H54 (cell line): ENCODE measurements at regions not wholly inside any gene's neighbourhood (a gene's known extent, or its start where the extent isn't known, plus 50 kb on each side); places are given as distances from the start of the nearest gene placed in this dataset.

Experiments used
- DNase-seq: peaks from one replicate; pipeline ENCODE4 v3.0.0; 2011; ENCODE audit warnings: low spot score, mixed read lengths; ENCODE audit not compliant: insufficient read length
- FAIRE-seq: peaks from 3 replicates; lab custom pipeline; 2011; peaks lifted over from hg19 to GRCh38; lab: Jason Lieb, UNC
- POLR2A ChIP-seq: IDR thresholded peaks from 2 replicates; pipeline ENCODE4 v1.6.1; 2011; ENCODE audit warnings: low read depth, mild to moderate bottlenecking, low read length

DNA sequence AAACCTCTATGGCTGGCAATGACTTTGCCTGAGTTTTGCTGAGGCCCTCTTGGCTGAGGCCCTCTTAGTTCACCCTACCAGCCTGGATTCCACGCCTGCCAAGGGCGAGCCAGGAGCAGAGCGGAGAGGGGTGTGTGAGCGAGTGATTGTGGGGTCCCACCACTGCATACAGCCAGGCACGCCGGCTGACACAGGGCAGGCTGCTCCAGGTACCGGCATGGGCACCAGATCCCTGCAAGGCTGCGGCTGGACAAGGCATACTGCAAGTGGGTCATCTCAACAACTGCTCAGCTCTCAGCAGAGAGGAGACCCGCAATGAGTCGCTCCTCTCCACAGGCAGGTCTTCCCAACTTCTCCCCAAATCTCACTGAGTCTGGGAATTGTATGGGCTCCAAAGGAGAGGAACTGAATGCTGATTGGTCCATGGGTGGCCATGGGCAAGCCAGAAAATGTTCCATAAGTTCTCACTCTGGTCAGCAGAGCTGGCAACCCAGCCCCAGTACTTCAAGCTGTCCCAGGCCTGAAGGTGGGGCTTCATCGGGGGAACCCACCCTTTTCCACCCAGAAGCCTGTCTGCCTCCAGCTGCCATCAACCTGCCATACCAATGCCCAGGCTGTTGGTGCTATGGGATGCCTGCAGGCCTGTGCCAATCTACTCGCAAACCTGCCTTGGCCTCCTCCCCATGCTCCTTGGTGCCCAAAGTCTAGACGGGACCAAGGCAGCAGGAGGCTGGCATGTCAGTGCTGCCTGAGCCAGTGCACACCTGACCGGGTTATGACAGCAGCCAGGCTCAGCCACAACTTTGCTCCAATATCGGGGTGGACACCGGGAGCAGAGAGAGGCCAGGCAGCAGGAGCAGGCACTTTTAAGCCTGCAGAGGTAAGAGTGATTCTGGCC, 1273.6 kb upstream of the GBE1 start:
- no peak for TF ChIP-seq POLR2A
- FAIRE-seq (no peak), DNase-seq (no peak)

DNA sequence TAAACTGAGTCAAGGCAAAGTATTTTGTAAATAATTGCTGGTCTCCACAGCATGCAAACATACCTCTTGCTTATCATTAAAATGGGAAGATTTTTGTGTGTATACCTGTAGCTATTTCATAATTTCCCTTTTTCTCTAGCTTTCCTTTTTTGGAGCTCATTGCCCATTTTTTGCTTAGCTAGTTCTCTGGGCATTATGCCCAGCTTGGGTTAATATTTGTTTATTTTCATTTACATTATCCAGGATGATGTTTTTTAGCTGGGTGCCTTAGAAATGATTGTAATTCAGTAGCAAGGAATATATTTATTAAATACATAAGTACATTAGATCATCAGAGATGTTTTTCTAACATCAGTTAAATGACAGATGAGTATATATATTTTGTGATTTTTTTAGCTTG, 1271.7 kb upstream of the GBE1 start:
- DNase-seq, result no peak
- TF ChIP-seq POLR2A, result no peak
- FAIRE-seq, result no peak

GRCh38 chr3:83023086-83023485, 1261.6 kb upstream of the GBE1 start:
- FAIRE-seq (no peak), DNase-seq (no peak)
- no peak for TF ChIP-seq POLR2A

DNA sequence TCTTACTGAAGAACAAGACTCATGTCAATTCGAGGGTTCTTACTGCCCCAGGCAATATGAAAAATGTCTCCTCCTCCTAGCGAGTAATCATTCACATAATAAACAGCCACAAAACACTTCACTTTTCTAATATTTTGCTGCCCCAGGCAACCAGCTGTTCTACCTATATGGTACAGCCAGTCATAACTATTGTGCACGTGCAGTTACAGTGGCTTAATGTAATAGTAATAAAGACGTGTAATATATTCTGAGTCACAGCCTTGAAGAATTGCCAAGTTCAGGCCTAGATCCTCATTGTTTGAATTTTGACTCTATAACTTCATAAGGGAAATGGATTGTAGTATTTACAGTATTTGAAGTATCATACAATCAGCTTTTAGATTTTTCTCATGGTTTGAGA, 1250.0 kb upstream of the GBE1 start:
- no peak for TF ChIP-seq POLR2A
- no peak for DNase-seq
- FAIRE-seq, result no peak

DNA sequence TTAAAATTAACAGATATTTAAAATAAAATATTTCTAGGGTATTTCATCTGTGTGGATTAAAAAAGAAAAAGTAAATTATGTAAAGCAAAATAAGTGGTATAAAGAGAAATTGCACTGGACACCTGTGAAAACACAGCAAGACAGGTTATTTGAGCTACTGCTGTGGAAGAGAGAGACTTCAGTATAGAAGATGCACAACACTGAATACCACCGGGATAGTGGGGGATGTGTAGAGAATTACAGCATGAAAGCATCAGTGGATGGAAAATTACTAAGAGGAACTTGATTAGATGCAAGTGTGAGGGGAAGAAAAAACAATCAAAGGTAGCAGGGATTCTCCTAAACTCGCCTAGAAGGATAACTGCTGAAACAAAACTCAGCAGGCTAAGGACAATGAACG, 1242.5 kb upstream of the GBE1 start:
- FAIRE-seq (no peak), DNase-seq (no peak)
- no peak for TF ChIP-seq POLR2A

GRCh38 chr3:83002869-83003445, 1241.5 kb upstream of the GBE1 start:
- no peak for TF ChIP-seq POLR2A
- DNase-seq (no peak), FAIRE-seq (no peak)

GRCh38 chr3:82999777-83000176, 1238.3 kb upstream of the GBE1 start:
- TF ChIP-seq POLR2A, result no peak

GRCh38 chr3:82978368-82978767, 1216.9 kb upstream of the GBE1 start:
- no peak for TF ChIP-seq POLR2A
- FAIRE-seq, result no peak

More at GRCh38 chr3:82999777-83000176, 1238.3 kb upstream of the GBE1 start:
- DNase-seq (no peak), FAIRE-seq (no peak)

DNA sequence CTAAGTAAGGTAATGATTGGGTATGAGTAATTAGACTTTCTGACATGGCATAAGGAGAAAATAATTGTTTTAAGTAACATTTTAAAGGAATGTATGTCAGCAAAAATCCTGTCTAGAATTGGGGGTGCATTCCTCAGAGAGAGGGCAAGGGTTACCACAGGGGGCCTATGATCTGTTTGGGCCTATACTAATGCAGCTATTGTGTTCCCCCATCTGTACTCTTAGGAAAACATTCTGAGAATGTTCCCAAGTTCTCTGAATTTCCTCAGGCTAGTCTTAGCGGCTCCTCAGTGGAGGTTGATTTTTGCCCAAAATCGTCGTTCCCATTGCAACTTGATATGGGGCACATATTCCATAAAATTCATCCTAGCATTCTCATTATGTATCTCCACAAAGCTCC, 1216.4 kb upstream of the GBE1 start:
- no peak for FAIRE-seq
- TF ChIP-seq POLR2A, result no peak

More at GRCh38 chr3:82978368-82978767, 1216.9 kb upstream of the GBE1 start:
- no peak for DNase-seq

DNA sequence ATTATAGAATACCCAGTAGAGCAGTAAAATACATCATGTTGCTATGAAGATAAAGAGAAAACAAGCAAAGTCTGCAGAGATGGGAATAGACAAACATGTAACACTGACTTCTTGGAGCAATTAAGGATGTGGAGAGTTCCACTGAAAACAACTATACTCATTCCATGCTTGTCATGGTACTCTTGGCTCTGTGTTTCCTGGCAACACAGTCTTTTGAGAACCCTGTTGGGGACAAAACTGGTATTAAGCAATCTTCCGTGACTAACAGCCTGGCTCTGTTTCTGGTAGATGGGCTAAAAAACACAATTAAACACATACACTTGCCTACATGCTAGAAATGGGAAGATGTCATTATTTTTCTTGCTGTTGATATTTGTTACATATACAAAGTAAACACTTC, 1212.3 kb upstream of the GBE1 start:
- FAIRE-seq, result no peak
- DNase-seq, result no peak
- TF ChIP-seq POLR2A, result no peak

More for the DNA sequence above, 1216.4 kb upstream of the GBE1 start:
- no peak for DNase-seq

- TF ChIP-seq POLR2A, result no peak
- DNase-seq (no peak), FAIRE-seq (no peak)
Observed at GRCh38 chr3:82960379-82960778, 1198.9 kb upstream of the GBE1 start.

- DNase-seq (no peak), FAIRE-seq (no peak)
- no peak for TF ChIP-seq POLR2A
Observed at GRCh38 chr3:82957696-82958095, 1196.3 kb upstream of the GBE1 start.

DNA sequence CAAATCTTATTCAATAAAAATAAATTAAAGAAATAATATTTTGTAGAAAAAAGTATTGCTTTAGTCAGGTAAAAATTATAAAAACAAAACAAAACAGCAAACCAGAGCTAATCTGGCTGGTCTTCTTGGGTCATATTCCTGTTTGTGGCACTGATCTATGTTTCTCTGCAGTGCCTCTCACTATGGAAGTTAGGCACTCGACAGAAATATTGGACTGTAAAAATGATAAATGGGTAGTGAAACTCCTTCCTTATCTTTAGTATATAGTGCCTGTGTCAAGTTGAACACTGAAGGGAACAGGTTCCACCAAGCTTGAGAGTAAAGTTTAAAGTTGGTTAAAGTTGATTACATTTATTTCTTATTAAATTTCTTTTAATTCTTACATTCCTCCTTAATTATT, 1195.6 kb upstream of the GBE1 start:
- no peak for FAIRE-seq

DNA sequence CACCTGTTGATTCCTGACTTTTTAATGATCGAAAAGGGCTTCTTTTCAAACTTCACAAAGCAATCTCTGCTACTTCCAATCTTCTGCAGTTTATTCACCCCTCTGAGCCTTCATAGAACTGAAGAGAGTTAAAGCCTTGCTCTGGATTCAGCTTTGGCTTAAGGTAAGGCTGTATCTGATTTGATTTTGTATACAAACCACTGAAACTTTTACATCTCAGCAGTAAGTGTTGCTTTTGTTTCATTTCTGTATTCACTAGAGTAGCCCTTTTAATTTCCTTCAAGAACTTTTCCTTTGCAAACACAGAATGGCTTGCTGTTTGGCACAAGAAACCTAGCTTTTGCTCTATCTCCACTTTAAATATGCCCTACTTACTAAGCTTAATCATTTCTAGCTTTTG, 1193.0 kb upstream of the GBE1 start:
- no peak for FAIRE-seq
- no peak for TF ChIP-seq POLR2A

More for the DNA sequence above, 1195.6 kb upstream of the GBE1 start:
- no peak for DNase-seq
- TF ChIP-seq POLR2A, result no peak

More for the DNA sequence above, 1193.0 kb upstream of the GBE1 start:
- DNase-seq, result no peak
